KMS-11 (cell line): ENCODE measurements at regions not wholly inside any gene's neighbourhood (a gene's known extent, or its start where the extent isn't known, plus 50 kb on each side); places are given as distances from the start of the nearest gene placed in this dataset.

Experiments used
- H2AFZ ChIP-seq: fragments of 200-600 bp; sonication (generic); 2 replicates; pipeline ENCODE4 v1.6.1; 2016; ENCODE audit warnings: antibody characterized with exemption, mixed run types, low read depth
- H3K27ac ChIP-seq: fragments of 200-600 bp; sonication (generic); 2 replicates; pipeline ENCODE4 v1.6.1; 2016; ENCODE audit warnings: mild to moderate bottlenecking, mixed run types
- H3K27me3 ChIP-seq: fragments of 200-600 bp; sonication (generic); 2 replicates; pipeline ENCODE4 v1.6.1; 2017; ENCODE audit warnings: mild to moderate bottlenecking, low read depth, mixed run types, moderate library complexity; ENCODE audit not compliant: insufficient read depth
- H3K36me3 ChIP-seq: fragments of 200-600 bp; sonication (generic); 2 replicates; pipeline ENCODE4 v1.6.1; 2017; ENCODE audit warnings: mild to moderate bottlenecking, mixed run types; ENCODE audit not compliant: insufficient read depth
- H3K4me1 ChIP-seq: fragments of 200-600 bp; sonication (generic); 2 replicates; pipeline ENCODE4 v1.6.1; 2016; ENCODE audit warnings: mild to moderate bottlenecking, low read depth, mixed run types; ENCODE audit not compliant: poor library complexity, severe bottlenecking
- H3K4me2 ChIP-seq: fragments of 200-600 bp; sonication (generic); 2 replicates; pipeline ENCODE4 v1.7.0; 2016; ENCODE audit warnings: mild to moderate bottlenecking, mixed run types
- H3K4me3 ChIP-seq: fragments of 200-600 bp; sonication (generic); IDR thresholded peaks from 2 replicates; pipeline ENCODE4 v1.6.1; 2017; ENCODE audit warnings: low read depth, low read length, mixed read lengths; ENCODE audit not compliant: insufficient read depth
- H3K79me2 ChIP-seq: fragments of 200-600 bp; sonication (generic); 2 replicates; pipeline ENCODE4 v1.6.1; 2016; ENCODE audit warnings: low read depth, mixed run types; ENCODE audit not compliant: insufficient read depth
- H3K9ac ChIP-seq: fragments of 200-600 bp; sonication (generic); 2 replicates; pipeline ENCODE4 v1.6.1; 2016; ENCODE audit warnings: mild to moderate bottlenecking, mixed run types
- H4K20me1 ChIP-seq: fragments of 200-600 bp; sonication (generic); 2 replicates; pipeline ENCODE4 v1.6.1; 2016; ENCODE audit warnings: mild to moderate bottlenecking, mixed run types; ENCODE audit not compliant: insufficient read depth
- CTCF ChIP-seq: fragments of 200-600 bp; sonication (generic); conservative IDR thresholded peaks from 2 replicates; pipeline ENCODE4 v1.6.1; 2017; ENCODE audit warnings: low read depth, mild to moderate bottlenecking, antibody characterized with exemption, low read length, moderate library complexity, mixed read lengths

- Histone ChIP-seq H3K79me2 (no peaks in the 10 kb centered on the region), H3K4me3 (no peak overlapping the region), H3K9ac (no peak overlapping the region), H3K4me2 (no peak overlapping the region), H3K4me1 (no peaks in the 10 kb centered on the region), H3K27me3 (no peaks in the 10 kb centered on the region), H3K36me3 (no peaks in the 10 kb centered on the region), H2AFZ (no peak overlapping the region), H3K27ac (no peak overlapping the region), H4K20me1 (no peaks in the 10 kb centered on the region)
- no peak for TF ChIP-seq CTCF
Observed at GRCh38 chr2:116223912-116224311, 1590.6 kb upstream of the DDX18 start.

- Histone ChIP-seq H2AFZ (no peak overlapping the region), H3K4me3 (no peak overlapping the region), H3K27ac (no peak overlapping the region), H3K36me3 (no peaks in the 10 kb centered on the region), H3K4me1 (no peaks in the 10 kb centered on the region), H3K9ac (no peak overlapping the region), H3K79me2 (no peaks in the 10 kb centered on the region), H3K4me2 (no peak overlapping the region), H4K20me1 (no peaks in the 10 kb centered on the region), H3K27me3 (no peaks in the 10 kb centered on the region)
- TF ChIP-seq CTCF = no peak
Observed at GRCh38 chr2:116224610-116225009, 1589.9 kb upstream of the DDX18 start.

GRCh38 chr2:116238511-116238910 lies 1576.0 kb upstream of the DDX18 start:
- no peak overlapping the region for H3K27ac ChIP-seq
- H2AFZ ChIP-seq = no peak overlapping the region
- H3K4me2 ChIP-seq = no peak overlapping the region
- H4K20me1 ChIP-seq = no peaks in the 10 kb centered on the region
- TF ChIP-seq CTCF = no peak
- H3K36me3 ChIP-seq = no peaks in the 10 kb centered on the region
- no peaks in the 10 kb centered on the region for H3K27me3 ChIP-seq
- H3K9ac ChIP-seq = no peak overlapping the region
- no peaks in the 10 kb centered on the region for H3K79me2 ChIP-seq
- no peaks in the 10 kb centered on the region for H3K4me1 ChIP-seq
- H3K4me3 ChIP-seq = no peak overlapping the region

- Histone ChIP-seq H3K4me3 (no peak overlapping the region), H3K9ac (no peak overlapping the region), H3K36me3 (no peaks in the 10 kb centered on the region), H3K27ac (no peak overlapping the region), H4K20me1 (no peaks in the 10 kb centered on the region), H3K27me3 (no peaks in the 10 kb centered on the region), H2AFZ (no peak overlapping the region), H3K4me1 (no peaks in the 10 kb centered on the region), H3K79me2 (no peaks in the 10 kb centered on the region), H3K4me2 (no peak overlapping the region)
- TF ChIP-seq CTCF = no peak
Observed at GRCh38 chr2:116250376-116250775, 1564.1 kb upstream of the DDX18 start.

- no peaks in the 10 kb centered on the region for H3K27me3 ChIP-seq
- no peaks in the 10 kb centered on the region for H3K4me1 ChIP-seq
- H3K4me2 ChIP-seq = no peak overlapping the region
- H3K79me2 ChIP-seq = no peaks in the 10 kb centered on the region
- no peak for TF ChIP-seq CTCF
- no peaks in the 10 kb centered on the region for H3K36me3 ChIP-seq
- no peak overlapping the region for H3K4me3 ChIP-seq
- H3K27ac ChIP-seq = no peak overlapping the region
- H4K20me1 ChIP-seq = no peaks in the 10 kb centered on the region
- H3K9ac ChIP-seq = no peak overlapping the region
- H2AFZ ChIP-seq = no peak overlapping the region
Observed at GRCh38 chr2:116264872-116265271, 1549.6 kb upstream of the DDX18 start.
